Medulla oblongata (tissue), 1 donor: ENCODE measurements at regions not wholly inside any gene's neighbourhood (a gene's known extent, or its start where the extent isn't known, plus 50 kb on each side); places are given as distances from the start of the nearest gene placed in this dataset.

Experiments
- DNase-seq: peaks from one replicate; pipeline ENCODE4 v3.0.0-alpha.2; 2015; ENCODE audit errors: extremely low spot score

DNA sequence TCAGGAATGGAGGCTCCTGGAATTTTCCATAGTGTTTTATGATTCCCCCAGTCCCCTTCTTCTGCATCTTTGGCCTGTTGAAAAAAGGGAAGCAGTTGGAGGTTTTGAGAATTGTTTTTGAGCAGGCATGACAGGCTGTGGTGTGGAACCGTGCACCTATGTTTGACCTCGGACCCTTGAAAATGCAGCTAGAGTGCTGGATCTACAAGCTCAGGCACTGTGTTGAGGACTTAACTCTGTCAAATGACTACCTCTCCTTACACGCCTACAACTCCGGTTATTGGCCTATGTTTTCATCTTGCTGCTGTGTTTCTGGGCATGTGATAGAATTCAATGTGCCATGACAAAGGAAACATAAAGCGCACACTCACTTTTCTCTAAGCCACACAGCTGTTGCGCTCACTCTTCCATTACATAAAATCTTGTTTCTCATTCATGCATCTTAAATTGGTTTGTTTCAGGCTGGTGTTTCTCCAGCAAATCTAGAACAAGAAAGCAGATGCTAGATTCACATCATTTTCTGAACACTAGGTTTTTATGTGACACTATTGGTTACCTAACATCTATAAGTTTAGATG is 616.6 kb downstream of the FGF9 start:
- no peak for DNase-seq

DNA sequence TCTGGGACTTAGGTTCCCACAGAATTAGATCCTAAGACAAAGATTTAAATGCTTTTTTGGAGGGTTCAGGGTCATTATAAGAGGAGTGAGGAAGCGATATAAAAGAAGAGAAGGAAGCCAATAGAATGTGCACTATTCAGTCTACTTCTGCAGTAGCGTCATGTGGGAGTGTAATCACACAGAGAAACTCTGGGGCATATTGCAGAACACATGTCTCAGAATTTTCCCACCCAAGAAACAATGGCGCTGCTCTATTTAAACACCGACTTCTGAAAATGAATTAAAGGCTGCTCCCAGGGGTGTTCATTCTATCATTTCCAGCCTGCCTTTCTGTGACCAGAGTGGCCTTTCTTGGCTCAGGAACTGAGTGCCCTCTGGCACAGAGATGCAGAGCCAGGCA is 617.6 kb downstream of the FGF9 start:
- DNase-seq: no peak

DNA sequence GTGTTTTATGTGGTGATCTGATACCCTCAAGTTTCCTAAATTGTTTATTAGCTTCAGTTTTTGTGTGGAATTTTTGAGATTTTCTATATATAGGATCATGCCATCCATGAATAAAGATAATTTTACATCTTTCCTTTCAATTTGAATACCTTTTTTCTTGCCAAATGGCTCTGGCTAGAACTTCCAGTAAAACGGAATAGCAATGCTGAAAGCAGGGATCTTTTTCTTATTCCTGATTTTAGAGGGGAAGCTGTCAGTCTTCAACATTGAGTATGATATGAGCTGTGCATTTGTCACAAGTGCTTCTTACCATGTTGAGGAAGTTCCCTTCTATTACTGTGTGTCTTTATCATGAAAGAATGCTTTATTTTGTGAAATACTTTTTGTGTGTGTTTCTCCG is 618.8 kb downstream of the FGF9 start:
- no peak for DNase-seq

DNA sequence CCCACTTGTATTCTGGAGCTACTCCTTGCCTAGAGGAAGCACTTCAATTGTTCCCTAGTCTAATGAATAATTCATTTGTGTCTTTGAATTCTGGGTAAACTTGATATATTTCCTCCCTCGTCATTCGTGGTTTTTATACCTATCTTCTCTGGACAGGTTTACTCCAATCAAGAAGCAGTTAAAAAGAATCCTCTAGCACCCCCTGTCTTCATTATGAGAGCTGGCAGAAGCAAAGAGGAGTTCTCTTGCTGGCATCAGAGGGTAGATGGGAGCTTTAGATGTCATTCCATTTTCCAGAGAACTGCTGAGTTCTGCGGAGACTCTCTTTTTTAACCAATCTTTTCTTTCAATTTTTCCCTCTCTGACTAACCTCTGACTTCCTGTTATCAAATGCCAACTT is 627.7 kb downstream of the FGF9 start:
- DNase-seq: no peak

DNA sequence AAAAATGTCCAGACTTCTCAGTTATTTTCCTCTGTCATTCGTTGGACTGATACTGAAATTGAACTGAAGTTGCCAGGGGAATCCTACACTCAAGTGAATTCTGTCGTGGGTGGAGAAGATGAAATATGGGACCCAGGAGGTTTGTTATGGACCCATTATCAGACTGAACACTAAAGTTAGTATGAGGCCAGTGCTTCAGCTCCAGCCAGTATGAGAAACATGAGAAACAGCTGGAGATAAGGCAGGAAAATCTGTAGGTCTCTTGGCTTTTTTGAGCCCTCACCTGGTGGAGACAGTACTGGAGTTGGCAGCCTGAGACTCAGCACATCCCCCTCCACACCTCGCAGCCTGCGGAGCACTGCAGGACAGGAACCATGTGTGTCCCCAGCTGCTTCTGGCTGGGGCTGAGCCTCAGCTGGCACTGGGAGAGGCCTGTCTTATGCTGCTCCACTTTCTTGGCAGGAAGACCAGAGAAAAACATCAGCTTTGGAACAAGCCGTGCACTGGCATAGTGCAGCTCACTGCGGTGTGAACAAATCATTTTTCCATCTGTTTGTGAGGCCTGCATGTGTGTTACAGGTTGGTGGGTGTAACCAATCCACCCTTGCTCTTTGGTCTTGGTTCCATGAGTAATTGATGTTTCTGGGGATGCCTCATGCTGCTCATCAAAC is 641.0 kb downstream of the FGF9 start:
- no peak for DNase-seq

DNA sequence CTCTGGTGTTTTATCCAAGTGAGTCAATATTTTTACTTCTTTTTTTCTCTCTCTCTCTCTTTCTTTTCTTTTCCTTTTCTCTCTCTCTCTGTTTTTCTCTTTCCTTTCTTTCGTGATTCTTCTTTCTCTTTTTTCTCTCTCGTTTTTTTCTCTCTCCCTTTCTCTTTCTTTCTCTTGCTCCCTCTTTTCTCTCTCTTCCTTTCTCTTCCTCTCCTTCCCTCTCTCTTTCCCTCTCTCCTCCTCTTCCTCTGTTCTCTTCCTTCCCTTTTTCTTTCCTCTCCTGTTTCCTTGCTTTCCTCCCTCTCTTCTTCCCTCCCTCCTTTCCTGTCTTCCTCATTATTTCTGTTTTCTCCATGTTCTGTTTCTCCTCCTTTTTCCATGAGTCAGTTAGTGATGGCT is 641.5 kb downstream of the FGF9 start:
- DNase-seq: no peak

DNA sequence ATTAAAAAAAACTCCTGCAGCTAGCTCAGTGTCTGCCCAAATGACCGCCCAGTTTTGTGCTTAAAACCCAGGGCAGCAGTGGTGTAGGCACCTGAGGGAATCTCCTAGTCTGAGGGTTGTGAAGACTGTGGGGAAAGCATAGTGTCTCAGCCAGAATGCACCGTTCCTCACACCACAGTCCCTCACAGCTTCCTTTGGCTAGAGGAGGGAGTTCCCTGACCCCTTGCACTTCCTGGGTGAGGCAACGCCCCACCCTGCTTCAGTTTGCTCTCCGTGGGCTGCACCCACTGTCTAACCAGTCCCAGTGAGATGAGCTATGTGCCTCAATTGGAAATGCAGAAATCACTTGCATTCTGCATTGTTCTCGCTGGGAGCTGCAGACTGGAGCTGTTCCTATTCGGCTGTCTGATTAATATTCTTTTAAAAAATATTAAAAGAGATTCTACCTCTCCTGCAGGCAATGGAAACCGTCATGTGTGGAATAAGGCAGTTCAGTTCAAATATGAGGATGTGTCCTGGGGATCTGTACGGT is 645.7 kb downstream of the FGF9 start:
- no peak for DNase-seq

DNA sequence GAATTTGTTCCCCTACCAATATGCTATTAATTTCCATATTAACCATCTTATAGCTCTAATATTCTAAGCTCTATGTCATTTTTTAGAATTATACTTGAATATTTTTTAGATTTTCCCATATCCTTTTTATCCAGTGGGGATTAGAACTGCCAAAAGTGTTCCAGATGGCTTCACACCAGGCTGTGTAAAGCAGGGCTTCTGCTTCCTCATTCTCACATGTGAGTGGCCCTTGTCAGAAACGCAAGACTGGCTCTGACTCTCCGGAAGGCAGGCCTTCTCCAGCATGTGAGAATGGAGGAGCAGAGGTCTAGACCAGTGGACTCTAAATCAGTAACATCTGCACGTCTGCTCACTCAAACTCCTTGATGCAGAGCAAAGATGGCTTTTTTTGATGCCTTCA is 650.1 kb downstream of the FGF9 start:
- no peak for DNase-seq

DNA sequence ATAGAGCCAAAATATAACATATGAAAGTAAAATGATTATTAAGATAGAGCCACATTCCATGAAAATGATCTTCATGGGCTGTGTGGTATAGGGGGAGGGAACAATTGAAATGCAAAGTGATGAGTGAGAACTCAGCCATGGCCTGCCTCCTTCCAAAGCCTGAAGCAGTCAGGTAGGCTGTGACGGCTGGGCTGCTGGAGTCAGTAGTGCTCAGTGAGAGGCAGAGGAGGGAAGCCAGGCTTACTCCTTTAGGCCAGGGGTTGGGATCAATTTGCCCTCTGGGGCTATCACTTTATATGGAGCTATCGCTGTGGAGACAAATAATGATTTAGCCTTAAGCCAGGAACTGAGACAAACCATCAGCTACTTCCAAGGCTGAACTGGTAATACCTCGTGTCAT is 654.9 kb downstream of the FGF9 start:
- no peak for DNase-seq

DNA sequence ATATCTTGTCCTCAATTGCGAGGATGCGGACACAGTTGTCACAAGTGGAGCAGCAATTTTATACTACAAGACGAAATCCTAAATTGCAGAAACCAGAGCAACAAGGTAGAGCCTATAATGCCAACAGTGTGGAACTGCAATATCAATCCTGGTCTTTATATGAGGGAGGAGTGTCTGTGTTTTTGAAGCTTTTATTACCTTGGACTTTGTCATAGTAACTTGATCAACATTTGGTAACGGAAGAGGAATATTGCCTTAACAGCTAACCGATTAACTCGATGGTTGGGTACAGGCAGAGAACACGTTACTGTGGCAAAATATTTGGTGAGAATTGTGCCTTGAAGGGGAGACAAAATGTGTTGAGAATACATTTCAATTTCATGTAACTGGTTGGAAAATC is 661.5 kb downstream of the FGF9 start:
- DNase-seq: no peak

DNA sequence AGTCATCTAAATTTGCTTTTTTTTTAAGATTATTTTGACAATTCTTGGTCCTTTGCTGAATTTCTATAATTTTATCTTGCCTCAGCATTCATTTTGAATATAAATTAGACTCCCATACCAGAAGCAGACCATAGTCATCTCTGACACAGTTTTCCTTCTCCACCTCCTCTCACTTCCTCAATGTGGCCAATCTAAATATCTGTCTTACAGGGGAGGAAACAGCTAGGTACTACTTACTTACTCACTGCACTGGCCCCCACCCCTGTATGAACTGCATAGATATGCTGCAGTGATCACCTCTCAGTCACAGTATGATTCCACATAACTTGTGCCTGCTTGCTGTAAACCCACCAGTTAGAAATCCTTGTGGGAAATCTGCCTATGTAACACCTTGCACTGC is 665.6 kb downstream of the FGF9 start:
- DNase-seq: no peak

DNA sequence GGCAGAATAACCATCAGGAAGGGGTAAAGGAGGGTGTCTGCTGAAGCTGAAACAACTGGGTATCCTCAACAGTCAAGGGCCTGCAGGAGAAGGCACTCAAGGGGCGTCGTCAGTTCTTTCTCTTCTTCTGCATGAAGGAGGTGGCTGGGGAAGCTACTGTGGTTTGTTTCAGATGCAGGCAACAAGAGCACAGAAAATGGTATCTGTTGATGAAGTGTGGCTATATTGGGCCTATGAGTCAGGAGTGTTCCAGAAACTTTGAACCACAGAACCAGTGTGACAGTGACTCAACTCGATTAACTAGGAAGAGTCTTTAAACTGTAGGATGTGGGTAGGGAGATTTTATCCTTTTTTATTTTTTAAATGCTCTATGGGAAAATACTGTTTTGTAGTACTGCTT is 686.3 kb downstream of the FGF9 start:
- no peak for DNase-seq

DNA sequence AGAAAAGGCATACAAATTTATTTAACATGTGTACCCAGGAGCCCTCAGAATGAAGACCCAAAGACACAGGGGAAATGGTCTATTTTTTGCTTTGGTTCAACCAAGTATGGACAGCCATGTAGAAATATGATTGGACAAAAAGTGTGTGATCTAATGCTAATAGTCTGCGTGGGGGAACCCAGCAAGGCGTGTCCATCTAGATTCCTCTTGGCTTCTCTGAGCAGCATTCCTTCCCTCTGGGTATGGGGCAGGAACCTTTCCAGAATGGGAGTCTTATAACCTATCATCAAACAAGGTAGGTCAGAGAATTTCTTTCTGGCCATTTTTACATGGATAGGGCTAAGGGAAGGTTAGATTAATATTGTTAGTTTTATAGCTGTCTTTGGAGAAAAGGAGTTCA is 698.2 kb downstream of the FGF9 start:
- DNase-seq: no peak

DNA sequence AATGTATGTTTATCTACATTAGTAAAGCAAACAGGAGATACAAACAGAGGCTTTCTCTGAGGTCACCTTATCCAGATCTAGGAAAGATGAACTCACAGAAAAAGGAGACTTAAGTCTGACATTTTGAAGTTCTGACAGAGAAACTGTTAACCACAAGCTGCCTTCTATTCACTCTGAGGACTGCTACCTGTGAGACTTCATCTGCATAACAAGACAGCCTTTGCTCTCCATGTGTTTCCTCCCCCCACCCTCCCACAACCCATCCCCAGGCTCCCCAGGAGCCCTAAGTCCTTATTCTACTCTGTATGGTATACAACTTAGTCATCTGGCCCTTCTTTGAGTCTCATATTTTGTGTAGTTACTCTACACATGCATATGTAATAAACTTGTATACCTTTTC is 699.0 kb downstream of the FGF9 start:
- no peak for DNase-seq

DNA sequence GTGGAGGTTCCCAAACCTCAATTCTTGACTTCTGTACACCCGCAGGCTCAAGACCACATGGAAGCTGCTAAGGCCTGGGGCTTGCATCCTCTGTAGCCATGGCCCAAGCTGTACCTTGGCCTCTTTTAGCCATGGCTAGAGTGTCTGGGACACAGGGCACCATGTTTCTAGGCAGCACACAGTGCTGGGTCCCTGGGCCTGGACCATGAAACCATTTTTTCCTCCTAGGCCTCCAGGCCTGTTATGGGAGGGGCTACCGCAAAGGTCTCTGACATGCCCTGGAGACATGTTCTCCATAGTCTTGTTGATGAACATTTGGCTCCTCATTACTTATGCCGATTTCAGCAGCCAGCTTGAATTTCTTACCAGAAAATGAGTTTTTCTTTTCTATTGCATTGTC is 701.4 kb downstream of the FGF9 start:
- DNase-seq: no peak

DNA sequence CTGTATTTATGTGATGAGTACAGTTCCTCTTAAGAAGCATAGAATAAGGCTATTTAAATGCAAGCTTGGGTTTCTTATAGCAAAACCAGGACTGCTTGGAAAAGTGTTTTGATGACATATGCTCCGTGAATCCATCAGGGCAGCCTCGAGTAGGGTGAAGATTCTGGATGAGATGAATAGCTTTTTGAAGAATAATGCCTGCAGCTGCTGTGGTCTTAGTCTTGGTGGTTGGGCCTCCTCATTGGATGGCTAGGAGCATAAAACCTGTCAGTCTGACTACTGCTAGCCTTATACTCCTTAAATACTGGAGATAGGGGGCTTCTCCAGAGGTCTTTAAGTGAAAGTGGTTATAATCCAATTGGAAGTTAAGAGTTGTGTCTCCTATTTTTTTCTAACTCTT is 704.3 kb downstream of the FGF9 start:
- no peak for DNase-seq

DNA sequence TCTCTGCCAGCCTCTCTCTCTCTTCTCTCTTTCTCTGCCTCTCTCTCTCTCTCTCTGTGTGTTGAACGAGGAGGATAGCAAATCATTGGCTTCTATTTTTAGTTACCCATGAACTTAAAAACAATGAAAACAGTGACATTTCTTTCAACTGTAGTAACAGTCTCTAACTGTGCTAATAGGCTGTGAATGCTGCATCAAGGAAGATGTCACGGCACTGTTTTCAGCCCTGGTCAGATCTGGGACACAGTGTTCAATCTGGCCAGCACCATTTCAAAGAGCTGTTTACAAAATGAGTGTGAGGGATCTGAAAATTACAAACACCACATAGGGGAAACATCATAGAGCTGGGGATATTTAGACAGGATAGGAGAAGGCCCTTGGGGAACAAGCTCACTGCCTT is 717.0 kb downstream of the FGF9 start:
- DNase-seq: no peak

DNA sequence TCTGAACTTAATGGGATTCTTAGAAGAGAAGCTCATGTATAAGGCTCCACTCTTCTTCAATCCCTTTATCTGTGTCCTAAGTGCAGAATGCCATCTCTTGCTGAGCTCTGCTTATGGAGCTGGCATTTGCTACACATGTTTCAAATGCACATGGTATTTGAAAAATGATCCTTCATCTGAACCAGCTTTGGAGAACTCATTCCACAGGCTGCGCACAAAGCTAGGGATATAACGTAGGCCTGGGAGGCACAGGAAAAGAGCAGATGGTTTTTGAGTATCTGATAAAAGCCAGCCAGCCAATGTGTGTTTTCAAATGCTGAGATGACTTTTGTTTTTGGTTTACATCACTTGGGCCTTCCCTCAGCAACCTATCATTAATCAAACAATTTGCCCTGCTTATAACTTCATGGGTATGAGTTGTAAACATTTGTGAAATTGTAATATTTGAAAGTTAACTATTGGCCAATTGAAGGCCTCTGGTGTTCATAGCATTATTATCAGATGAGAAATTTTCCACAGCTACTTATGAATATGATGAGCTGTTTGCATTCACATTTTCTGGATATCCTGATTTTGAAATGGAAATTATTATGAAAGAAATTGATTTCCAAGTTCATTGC is 729.0 kb downstream of the FGF9 start:
- no peak for DNase-seq

DNA sequence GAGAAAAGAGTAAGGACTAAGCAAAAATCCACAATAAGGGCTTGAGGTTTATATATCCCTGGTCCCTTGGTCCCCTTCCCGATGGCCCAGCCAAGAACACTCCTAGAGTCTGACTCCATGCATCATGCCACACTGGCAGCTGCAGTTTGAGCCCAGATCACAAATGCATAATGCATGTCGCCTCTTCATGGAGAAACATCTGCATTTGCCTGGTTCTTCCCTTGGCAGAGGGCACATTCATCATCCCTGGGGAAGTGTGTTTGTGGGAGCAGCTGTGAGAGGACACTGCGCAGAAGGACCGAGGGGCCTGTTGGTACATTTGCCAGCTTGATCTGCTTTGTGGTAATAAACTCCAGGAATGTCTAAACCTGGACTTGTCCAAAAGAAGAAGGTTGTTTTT is 731.8 kb downstream of the FGF9 start:
- no peak for DNase-seq

DNA sequence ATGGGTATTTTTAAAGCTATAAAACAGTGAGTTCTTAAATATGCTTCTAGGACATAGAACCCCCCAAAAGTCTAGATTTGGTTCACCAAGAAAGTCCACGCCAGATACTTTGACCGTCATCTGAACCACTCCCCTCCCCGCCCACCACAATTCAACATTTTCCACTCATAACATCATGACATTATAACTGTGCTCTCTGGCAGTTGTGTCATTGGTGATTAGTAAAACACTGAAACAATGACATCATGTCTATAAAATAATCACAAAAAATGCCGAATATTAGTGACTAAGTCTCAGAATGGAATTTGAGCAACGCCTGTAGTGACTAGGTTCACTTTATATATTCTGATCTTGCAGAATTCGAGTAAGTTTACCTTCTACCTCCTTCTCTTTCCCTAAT is 732.3 kb downstream of the FGF9 start:
- no peak for DNase-seq

DNA sequence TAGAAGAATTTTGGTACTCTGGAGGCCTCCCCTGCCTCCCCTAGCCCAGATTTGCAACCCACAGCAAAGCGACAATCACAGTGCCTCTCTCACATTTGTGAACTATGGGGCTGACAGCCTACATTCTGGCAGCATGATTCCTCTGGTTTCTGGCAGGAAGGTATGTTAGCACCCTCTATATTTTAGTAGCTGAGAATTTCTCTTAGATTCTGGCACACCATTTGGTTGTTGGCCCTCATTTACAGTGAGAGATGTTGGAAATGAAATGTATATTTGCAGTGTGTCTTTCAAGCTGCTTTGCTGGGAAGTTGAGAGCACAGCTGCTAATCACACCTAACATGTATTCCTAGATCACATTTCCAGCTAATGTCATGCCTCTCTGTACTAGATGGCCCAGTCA is 735.0 kb downstream of the FGF9 start:
- no peak for DNase-seq

DNA sequence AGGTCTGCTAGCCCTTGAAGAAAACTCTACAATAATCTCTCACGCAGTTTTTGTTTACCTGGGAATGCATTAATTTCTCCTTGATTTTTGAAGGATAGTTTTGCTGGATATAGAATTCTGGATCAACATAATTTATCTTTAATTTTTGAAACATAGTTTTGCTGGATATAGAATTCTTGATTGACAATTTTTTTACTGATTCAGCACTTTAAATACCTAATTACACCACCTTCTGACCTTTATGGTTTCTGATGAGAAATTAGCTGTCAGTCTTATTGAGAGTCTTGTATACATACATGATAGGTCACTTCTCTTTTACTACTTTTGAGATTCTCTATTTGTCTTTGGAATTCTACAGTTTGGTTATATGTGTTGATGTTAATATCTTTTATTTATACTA is 741.6 kb downstream of the FGF9 start:
- DNase-seq: no peak

DNA sequence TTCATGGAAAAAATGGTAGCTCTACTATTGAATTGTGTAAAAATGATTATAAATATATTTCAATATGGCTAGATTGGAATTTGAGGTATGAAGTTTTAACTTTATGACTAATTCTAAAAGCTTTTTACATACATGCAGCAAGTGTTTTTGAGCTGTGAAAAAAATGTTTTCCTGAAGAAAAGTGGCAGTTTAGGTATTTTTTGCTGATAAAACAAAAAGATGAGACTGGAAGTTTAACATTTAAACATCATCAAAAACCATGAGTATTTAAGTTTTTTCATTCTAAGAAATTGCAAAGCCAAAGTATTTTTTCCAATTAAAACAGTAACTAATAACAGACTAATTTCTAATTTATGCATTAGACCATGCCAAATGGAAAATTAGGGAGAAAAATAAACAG is 751.1 kb downstream of the FGF9 start:
- DNase-seq: no peak

DNA sequence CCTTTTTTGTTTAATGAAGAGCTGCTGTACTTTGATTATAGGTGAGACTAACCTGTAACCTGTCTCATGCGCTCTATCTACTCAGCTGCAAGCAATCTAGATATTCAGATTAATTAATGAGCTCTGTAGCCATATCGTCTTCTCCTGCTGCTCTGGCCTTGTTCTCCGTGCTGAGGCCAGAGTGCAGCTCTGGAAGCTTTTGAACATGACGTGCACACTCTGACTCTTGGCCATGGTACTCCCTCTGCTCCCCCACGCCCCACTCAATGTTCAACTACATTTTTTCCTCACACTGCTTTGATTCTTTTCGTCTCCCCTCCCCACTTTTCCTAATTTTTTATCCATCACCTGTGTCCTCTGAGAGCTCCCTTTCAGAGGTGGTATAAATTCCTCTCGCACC is 751.8 kb downstream of the FGF9 start:
- DNase-seq: no peak
